NB4 (cell line): ENCODE measurements at regions not wholly inside any gene's neighbourhood (a gene's known extent, or its start where the extent isn't known, plus 50 kb on each side); places are given as distances from the start of the nearest gene placed in this dataset.
"Not testable (repeated sequence)": the region's sequence is repeated elsewhere in the genome, so short reads cannot be mapped to it uniquely, and the experiment has no call there.

ENCODE experiments used
- POLR2A ChIP-seq: IDR thresholded peaks from 2 replicates; pipeline ENCODE4 v1.6.1; 2011; ENCODE audit warnings: mild to moderate bottlenecking; ENCODE audit not compliant: insufficient read length; ENCODE audit errors: extremely low read depth
- TF ChIP-seq, protein P1 (sequence below): IDR thresholded peaks from one replicate; pipeline ENCODE4 v1.5.1; 2012; ENCODE audit warnings: low read depth, low read length

DNA sequence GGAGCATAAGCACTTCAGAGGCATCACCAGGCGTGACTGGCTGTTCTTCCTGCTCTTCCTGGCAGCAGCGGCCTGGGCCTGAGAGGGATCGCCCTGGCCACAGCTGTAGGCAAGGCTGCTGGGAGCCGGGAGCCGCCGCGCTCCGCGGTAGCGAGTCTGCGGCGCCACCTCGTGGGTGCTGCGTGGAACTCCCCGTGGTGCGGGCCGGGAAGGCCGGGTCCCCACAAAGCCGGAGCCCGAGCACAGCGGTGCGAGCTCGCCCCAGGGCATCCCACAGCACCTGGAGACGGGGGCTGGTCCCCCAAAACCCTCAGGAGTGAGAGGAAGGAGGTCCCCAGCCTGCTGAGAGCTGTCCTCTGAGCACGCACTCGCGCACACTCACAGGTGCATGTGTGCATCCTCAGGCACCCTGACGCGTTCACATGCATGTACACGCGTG, 1546.5 kb downstream of the RPIA start:
- TF ChIP-seq POLR2A, result not testable (repeated sequence)
- TF ChIP-seq, protein P1, sequence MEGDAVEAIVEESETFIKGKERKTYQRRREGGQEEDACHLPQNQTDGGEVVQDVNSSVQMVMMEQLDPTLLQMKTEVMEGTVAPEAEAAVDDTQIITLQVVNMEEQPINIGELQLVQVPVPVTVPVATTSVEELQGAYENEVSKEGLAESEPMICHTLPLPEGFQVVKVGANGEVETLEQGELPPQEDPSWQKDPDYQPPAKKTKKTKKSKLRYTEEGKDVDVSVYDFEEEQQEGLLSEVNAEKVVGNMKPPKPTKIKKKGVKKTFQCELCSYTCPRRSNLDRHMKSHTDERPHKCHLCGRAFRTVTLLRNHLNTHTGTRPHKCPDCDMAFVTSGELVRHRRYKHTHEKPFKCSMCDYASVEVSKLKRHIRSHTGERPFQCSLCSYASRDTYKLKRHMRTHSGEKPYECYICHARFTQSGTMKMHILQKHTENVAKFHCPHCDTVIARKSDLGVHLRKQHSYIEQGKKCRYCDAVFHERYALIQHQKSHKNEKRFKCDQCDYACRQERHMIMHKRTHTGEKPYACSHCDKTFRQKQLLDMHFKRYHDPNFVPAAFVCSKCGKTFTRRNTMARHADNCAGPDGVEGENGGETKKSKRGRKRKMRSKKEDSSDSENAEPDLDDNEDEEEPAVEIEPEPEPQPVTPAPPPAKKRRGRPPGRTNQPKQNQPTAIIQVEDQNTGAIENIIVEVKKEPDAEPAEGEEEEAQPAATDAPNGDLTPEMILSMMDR, result peak; percentile 16
